ENCODE measurements at regions not wholly inside any gene's neighbourhood (a gene's known extent, or its start where the extent isn't known, plus 50 kb on each side); places are given as distances from the start of the nearest gene placed in this dataset.

- TF ChIP-seq POLR2A (IDR thresholded peaks at IDR 0.05; ENCODE audit: borderline replicate concordance, extremely low read depth, insufficient read depth, insufficient read length) (no peak), CEBPB (IDR thresholded peaks at IDR 0.05; ENCODE audit: low read depth) (no peak), CTCF (IDR thresholded peaks at IDR 0.05 in 2 of 3, conservative IDR thresholded peaks at IDR 0.05 in 1 of 3; ENCODE audit: borderline replicate concordance in 1 of 3, insufficient read depth in 1 of 3, low read depth in 2 of 3, low read length in 2 of 3) (no peak), RAD21 (IDR thresholded peaks at IDR 0.05; ENCODE audit: low read depth) (no peak), MAX (IDR thresholded peaks at IDR 0.05) (no peak), EZH2 (IDR thresholded peaks at IDR 0.05) (no peak), JUND (IDR thresholded peaks at IDR 0.05) (no peak), POLR2AphosphoS5 (IDR thresholded peaks at IDR 0.05; ENCODE audit: low read depth, low read length) (no peak), SRF (IDR thresholded peaks at IDR 0.05; ENCODE audit: low read depth) (no peak), EZH2phosphoT487 (IDR thresholded peaks at IDR 0.05; ENCODE audit: borderline replicate concordance) (no peak), REST (IDR thresholded peaks at IDR 0.05; ENCODE audit: low read depth) (no peak), ATF3 (IDR thresholded peaks at IDR 0.05) (no peak), YY1 (IDR thresholded peaks at IDR 0.05; ENCODE audit: extremely low read depth, insufficient replicate concordance, low read depth, low read length) (no peak), ZNF274 (IDR thresholded peaks at IDR 0.05; ENCODE audit: low read depth, low read length) (no peak)
Observed at GRCh38 chr2:151159109-151159662, 102.5 kb downstream of the RBM43 start.
